ENCODE measurements at regions not wholly inside any gene's neighbourhood (a gene's known extent, or its start where the extent isn't known, plus 50 kb on each side); places are given as distances from the start of the nearest gene placed in this dataset.

GRCh38 chr9:24381205-24381604, 164.5 kb downstream of the IZUMO3 start:
- no peak for DNase-seq
- Histone ChIP-seq H3K27me3 (no peaks in the 10 kb centered on the region), H3K27ac (no peak overlapping the region), H3K36me3 (no peaks in the 10 kb centered on the region), H3K4me1 (ENCODE audit: insufficient read depth) (no peaks in the 10 kb centered on the region), H3K4me3 (no peak overlapping the region), H3K9me3 (no peaks in the 10 kb centered on the region)
- 57 to 83% (median 76%) methylated on average over 1 of the region's 1 CpG for WGBS, 3 donors
- TF ChIP-seq CTCF (IDR thresholded peaks at IDR 0.05) (no peak), POLR2A (IDR thresholded peaks at IDR 0.05) (no peak), EP300 (IDR thresholded peaks at IDR 0.05) (no peak)
- intact Hi-C loops (cut with DNase I): no loop called here

GRCh38 chr9:24359046-24359445, 186.7 kb downstream of the IZUMO3 start:
- Histone ChIP-seq H3K9me3 (no peaks in the 10 kb centered on the region), H3K4me3 (no peak overlapping the region), H3K27ac (no peak overlapping the region), H3K36me3 (no peaks in the 10 kb centered on the region), H3K27me3 (no peaks in the 10 kb centered on the region), H3K4me1 (ENCODE audit: insufficient read depth) (no peaks in the 10 kb centered on the region)
- TF ChIP-seq EP300 (IDR thresholded peaks at IDR 0.05) (no peak), POLR2A (IDR thresholded peaks at IDR 0.05) (no peak)
- intact Hi-C loops (cut with DNase I): no loop called here
- no peak for DNase-seq
- 88 to 95% (median 94%) methylated on average over 5 of the region's 5 CpGs for WGBS, 3 donors

- Histone ChIP-seq H3K27me3 (no peaks in the 10 kb centered on the region), H3K9me3 (no peaks in the 10 kb centered on the region), H3K4me3 (no peak overlapping the region), H3K36me3 (no peaks in the 10 kb centered on the region), H3K27ac (no peak overlapping the region), H3K4me1 (ENCODE audit: insufficient read depth) (no peaks in the 10 kb centered on the region)
- TF ChIP-seq CTCF (IDR thresholded peaks at IDR 0.05) (no peak), EP300 (IDR thresholded peaks at IDR 0.05) (no peak), POLR2A (IDR thresholded peaks at IDR 0.05) (no peak)
- intact Hi-C loops (cut with DNase I): no loop called here
- DNase-seq: no peak
Observed at GRCh38 chr9:24351973-24352372, 193.7 kb downstream of the IZUMO3 start.

- intact Hi-C loops (cut with DNase I): no loop called here
- H3K36me3 ChIP-seq: no peaks in the 10 kb centered on the region
- H3K9me3 ChIP-seq: no peaks in the 10 kb centered on the region
- no peaks in the 10 kb centered on the region for H3K4me1 ChIP-seq (ENCODE audit: insufficient read depth)
- no peak overlapping the region for H3K27ac ChIP-seq
- 73 to 78% (median 76%) methylated on average over 2 of the region's 2 CpGs for WGBS, 3 donors
- TF ChIP-seq EP300 (IDR thresholded peaks at IDR 0.05) (no peak), POLR2A (IDR thresholded peaks at IDR 0.05) (no peak), CTCF (IDR thresholded peaks at IDR 0.05) (no peak)
- no peak overlapping the region for H3K4me3 ChIP-seq
- DNase-seq: no peak
- H3K27me3 ChIP-seq: no peaks in the 10 kb centered on the region
Observed at GRCh38 chr9:24351258-24351657, 194.4 kb downstream of the IZUMO3 start.

GRCh38 chr9:24342457-24342856, 203.2 kb downstream of the IZUMO3 start:
- WGBS, 3 donors: 72 to 78% (median 77%) methylated on average over 1 of the region's 1 CpG
- TF ChIP-seq POLR2A (IDR thresholded peaks at IDR 0.05): no peak
- TF ChIP-seq EP300 (IDR thresholded peaks at IDR 0.05): no peak
- TF ChIP-seq CTCF (IDR thresholded peaks at IDR 0.05): no peak
- no peak for DNase-seq
- intact Hi-C loops (cut with DNase I): no loop called here
- Histone ChIP-seq H3K4me1 (ENCODE audit: insufficient read depth) (no peaks in the 10 kb centered on the region), H3K27ac (no peak overlapping the region), H3K36me3 (no peaks in the 10 kb centered on the region), H3K27me3 (no peaks in the 10 kb centered on the region), H3K9me3 (no peaks in the 10 kb centered on the region), H3K4me3 (no peak overlapping the region)

All from ovary (tissue), 7 donors.